Brain microvascular endothelial cell (primary cell): ENCODE measurements at regions not wholly inside any gene's neighbourhood (a gene's known extent, or its start where the extent isn't known, plus 50 kb on each side); places are given as distances from the start of the nearest gene placed in this dataset.

Source experiments
- DNase-seq: peaks from one replicate; pipeline ENCODE4 v3.0.0-alpha.2; 2020
- H3K27ac ChIP-seq: fragments of 250-450 bp; sonication (Bioruptor Pico); 2 replicates; pipeline ENCODE4 v1.5.1; 2020; ENCODE audit warnings: mild to moderate bottlenecking, moderate library complexity
- H3K27me3 ChIP-seq: fragments of 250-450 bp; sonication (Bioruptor Pico); replicated peaks from 2 replicates; pipeline ENCODE4 v1.5.1; 2020; ENCODE audit warnings: mild to moderate bottlenecking
- H3K36me3 ChIP-seq: fragments of 250-450 bp; sonication (Bioruptor Pico); replicated peaks from 2 replicates; pipeline ENCODE4 v1.5.1; 2020; ENCODE audit warnings: mild to moderate bottlenecking
- H3K4me3 ChIP-seq: 2 replicates; pipeline ENCODE4 v1.5.1; 2011; ENCODE audit warnings: low read depth, mild to moderate bottlenecking, control low read depth, low read length, moderate library complexity
- CTCF ChIP-seq: IDR thresholded peaks from 2 replicates; pipeline ENCODE4 v1.5.1; 2011; ENCODE audit warnings: low read depth, mild to moderate bottlenecking, moderate library complexity, low read length, control low read depth, inconsistent platforms; ENCODE audit errors: missing control alignments
- in situ Hi-C: cut with HindIII; loops from 2 replicates; pipeline ENCODE4 v1.10.0; 2017; ENCODE audit warnings: low sequenced_read_pairs, low pct_ligation_motif_present

- no peak for TF ChIP-seq CTCF
- Histone ChIP-seq H3K36me3 (no peaks in the 10 kb centered on the region), H3K27me3 (no peaks in the 10 kb centered on the region), H3K27ac (no peak overlapping the region), H3K4me3 (no peak overlapping the region)
- DNase-seq, result no peak
- in situ Hi-C loops, result no loop called here
These were observed 566.6 kb downstream of the TLE1 start for GRCh38 chr9:81122749-81123148.

GRCh38 chr9:81119591-81119990, 569.8 kb downstream of the TLE1 start:
- no peak for DNase-seq
- no peaks in the 10 kb centered on the region for H3K27me3 ChIP-seq
- TF ChIP-seq CTCF, result no peak
- in situ Hi-C loops, result no loop called here
- H3K27ac ChIP-seq, result no peak overlapping the region
- H3K4me3 ChIP-seq, result no peak overlapping the region
- no peaks in the 10 kb centered on the region for H3K36me3 ChIP-seq

- Histone ChIP-seq H3K27ac (no peak overlapping the region), H3K4me3 (no peak overlapping the region), H3K36me3 (no peaks in the 10 kb centered on the region), H3K27me3 (no peaks in the 10 kb centered on the region)
- in situ Hi-C loops, result no loop called here
- no peak for TF ChIP-seq CTCF
- no peak for DNase-seq
These were observed 570.9 kb downstream of the TLE1 start for GRCh38 chr9:81118416-81118815.

- no peak overlapping the region for H3K27ac ChIP-seq
- H3K4me3 ChIP-seq, result no peak overlapping the region
- no peaks in the 10 kb centered on the region for H3K27me3 ChIP-seq
- peak; percentile 20 for TF ChIP-seq CTCF
- no peak for DNase-seq
- in situ Hi-C loops, result no loop called here
- no peaks in the 10 kb centered on the region for H3K36me3 ChIP-seq
These were observed 572.8 kb downstream of the TLE1 start for GRCh38 chr9:81116340-81117137.

- H3K27ac ChIP-seq, result no peak overlapping the region
These were observed 575.8 kb downstream of the TLE1 start for GRCh38 chr9:81113453-81114124.

More at GRCh38 chr9:81113453-81114124, 575.8 kb downstream of the TLE1 start:
- DNase-seq, result no peak
- in situ Hi-C loops, result no loop called here
- no peaks in the 10 kb centered on the region for H3K27me3 ChIP-seq
- H3K4me3 ChIP-seq, result no peak overlapping the region
- TF ChIP-seq CTCF, result no peak
- H3K36me3 ChIP-seq, result no peaks in the 10 kb centered on the region
